ENCODE measurements at regions not wholly inside any gene's neighbourhood (a gene's known extent, or its start where the extent isn't known, plus 50 kb on each side); places are given as distances from the start of the nearest gene placed in this dataset.

DNA sequence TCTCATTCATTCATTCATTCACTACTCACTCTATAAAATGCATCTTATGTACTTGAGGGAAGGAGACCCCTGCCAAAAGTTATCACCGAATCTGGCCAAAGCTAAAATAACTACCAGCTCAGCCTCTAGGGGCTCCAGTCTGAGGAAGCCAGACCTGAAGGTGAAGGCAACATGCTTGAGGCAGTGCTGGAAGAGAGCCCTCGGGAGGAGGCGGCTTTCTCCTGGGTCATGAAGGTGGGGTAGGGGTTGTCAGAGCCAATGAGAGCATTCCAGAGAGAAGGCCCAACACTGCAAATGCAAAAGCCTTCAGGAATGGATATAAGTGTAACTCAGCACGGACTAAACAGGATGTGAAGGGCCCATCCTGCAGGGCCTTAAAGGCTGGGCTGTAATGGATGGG, 62.4 kb downstream of the GSC start:
- TF ChIP-seq GATA3 (IDR thresholded peaks at IDR 0.05; ENCODE audit: low read depth, low read length) (no peak), GATA2 (IDR thresholded peaks at IDR 0.05; ENCODE audit: low read depth, low read length) (no peak)

Measured in SH-SY5Y (cell line).